Putamen (tissue), 1 donor: ENCODE measurements at regions not wholly inside any gene's neighbourhood (a gene's known extent, or its start where the extent isn't known, plus 50 kb on each side); places are given as distances from the start of the nearest gene placed in this dataset.

ENCODE experiments used
- DNase-seq: peaks from one replicate; pipeline ENCODE4 v3.0.0-alpha.2; 2016; ENCODE audit warnings: low spot score

- DNase-seq = no peak
Observed at GRCh38 chr5:165559645-165560044, 2054.2 kb downstream of the MAT2B start.

DNA sequence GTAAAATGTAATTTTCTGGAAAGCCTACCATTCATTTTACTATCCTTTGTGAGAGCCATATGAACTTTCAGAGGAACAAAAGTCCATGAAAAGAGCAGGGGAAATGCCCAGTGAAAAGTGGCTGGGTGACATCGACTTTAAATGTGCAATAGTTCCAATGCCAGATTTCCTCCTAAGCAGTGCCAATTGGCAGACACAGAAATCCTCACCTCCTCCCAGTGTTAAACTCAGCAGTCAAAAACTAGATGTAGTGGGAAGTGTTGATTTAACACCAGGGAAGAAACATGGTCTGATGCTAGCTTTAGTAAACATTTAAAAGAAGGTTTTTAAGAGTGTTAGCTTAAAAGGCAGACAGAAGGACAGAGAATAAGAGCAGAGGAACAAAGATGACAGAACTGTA is 2055.2 kb downstream of the MAT2B start:
- no peak for DNase-seq

DNA sequence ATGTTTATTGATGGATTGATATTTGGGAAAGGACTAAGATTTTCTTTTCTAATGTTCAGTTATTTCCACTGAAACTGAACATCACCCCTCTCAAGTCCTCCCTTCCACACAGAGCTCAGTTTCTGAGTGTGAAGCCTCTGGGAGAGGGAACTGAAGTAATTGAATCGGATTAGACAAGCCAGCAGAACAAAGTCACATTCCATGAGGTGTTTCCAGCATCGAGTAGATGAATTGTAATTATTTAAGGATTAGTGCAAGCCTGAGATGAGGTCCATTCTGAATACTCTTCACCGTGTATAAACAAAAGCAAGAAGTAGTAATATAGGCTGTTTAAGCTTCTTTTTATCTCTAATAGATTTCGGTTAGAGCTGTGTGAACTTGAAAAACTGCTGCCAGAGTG is 2060.5 kb downstream of the MAT2B start:
- no peak for DNase-seq

GRCh38 chr5:165569551-165569950 is 2064.1 kb downstream of the MAT2B start:
- DNase-seq = no peak

DNA sequence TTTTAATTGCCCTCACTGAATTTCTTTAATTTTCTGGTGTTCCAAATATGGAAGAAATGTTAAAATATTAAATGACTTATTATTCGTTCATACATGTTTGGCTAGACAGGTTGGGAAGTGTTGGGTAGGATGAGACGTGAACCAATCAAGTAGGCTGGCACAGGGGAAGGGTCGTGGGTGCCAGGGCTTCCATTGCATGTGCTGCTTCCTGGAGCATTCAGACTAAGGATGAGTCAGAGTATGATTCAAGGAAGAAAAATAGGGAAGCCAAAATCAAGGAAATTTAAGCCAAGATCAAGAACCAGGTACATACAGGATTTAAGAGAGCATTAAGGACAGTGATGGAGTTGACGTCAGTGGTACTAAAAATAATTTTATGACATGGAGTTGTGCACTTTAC is 2068.0 kb downstream of the MAT2B start:
- no peak for DNase-seq

DNA sequence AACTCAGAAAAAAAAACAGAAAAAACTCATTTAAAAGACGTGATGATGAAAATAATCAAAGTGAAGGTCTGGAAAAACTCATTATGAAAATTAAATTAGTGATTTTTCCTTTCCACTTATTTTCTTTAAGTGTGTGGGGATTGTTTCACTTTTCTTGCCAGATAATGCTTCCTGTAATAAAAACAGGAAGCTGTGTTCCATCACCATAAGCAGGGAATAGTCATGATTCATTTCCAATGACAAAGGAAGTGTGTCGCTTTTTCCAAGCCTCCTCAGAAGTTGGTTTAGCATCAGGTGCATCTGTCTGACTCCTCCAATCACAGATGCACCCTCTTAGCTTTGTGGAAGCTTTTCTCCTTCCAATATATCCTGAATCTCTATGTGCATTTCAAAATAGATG is 2068.7 kb downstream of the MAT2B start:
- DNase-seq = no peak

GRCh38 chr5:165576678-165577275 is 2071.4 kb downstream of the MAT2B start:
- DNase-seq = no peak

DNA sequence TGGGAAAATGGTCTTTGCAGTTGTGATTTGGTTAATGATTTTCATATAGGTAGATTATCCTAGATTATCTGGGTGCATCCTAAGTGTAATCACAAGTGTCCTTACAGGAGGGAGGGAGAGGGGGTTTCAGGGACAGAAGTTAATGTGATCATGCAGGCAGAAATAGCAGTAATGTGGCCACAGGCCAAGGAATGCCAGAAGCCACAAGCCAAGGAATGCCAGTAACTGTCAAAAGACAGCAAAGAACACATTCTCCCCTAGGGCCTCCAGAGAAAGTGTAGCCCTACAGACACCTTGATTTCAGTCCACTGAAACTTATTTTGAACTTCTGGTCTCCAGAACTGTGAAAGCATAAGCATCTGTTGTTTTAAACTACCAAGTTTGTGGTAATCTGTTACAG is 2074.5 kb downstream of the MAT2B start:
- no peak for DNase-seq

- no peak for DNase-seq
Observed at GRCh38 chr5:165594693-165595092, 2089.3 kb downstream of the MAT2B start.

DNA sequence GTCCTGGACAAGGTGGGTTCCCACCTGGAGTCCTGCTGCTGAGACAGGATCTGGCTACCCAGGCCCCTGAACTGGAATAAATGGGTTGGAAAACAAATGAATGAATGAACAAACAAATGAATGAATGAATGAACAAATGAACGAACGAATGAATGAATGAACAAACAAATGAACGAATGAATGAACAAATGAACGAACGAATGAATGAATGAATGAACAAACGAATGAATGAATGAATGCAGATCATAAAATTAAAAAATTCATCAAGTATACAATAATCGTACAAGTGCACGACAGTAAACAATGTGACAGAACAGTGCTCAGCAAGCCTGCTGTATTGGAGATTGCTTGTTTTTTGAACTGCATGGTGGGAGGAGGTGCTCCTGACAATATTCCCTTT is 2097.1 kb downstream of the MAT2B start:
- no peak for DNase-seq

DNA sequence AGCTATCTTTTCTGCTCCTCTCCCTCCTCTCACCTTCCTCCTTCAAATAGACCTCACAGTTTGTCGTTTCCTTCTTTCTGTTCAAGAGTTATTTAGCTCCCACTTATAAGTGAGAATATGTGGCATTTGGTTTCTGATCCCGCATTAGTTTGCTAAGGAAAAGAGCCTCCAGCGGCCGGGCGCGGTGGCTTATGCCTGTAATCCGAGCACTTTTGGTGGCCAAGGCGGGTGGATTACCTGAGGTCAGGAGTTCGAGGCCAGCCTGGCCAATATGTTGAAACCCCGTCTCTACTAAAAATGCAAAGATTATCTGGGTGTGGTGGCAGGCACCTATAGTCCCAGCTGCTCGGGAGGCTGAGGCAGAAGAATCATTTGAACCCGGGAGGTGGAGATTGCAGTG is 2101.6 kb downstream of the MAT2B start:
- no peak for DNase-seq

- DNase-seq = no peak
Observed at GRCh38 chr5:165609871-165610270, 2104.5 kb downstream of the MAT2B start.

- no peak for DNase-seq
Observed at GRCh38 chr5:165616490-165617405, 2111.3 kb downstream of the MAT2B start.

- DNase-seq = no peak
Observed at GRCh38 chr5:165617491-165617890, 2112.1 kb downstream of the MAT2B start.

GRCh38 chr5:165620394-165620793 is 2115.0 kb downstream of the MAT2B start:
- no peak for DNase-seq

DNA sequence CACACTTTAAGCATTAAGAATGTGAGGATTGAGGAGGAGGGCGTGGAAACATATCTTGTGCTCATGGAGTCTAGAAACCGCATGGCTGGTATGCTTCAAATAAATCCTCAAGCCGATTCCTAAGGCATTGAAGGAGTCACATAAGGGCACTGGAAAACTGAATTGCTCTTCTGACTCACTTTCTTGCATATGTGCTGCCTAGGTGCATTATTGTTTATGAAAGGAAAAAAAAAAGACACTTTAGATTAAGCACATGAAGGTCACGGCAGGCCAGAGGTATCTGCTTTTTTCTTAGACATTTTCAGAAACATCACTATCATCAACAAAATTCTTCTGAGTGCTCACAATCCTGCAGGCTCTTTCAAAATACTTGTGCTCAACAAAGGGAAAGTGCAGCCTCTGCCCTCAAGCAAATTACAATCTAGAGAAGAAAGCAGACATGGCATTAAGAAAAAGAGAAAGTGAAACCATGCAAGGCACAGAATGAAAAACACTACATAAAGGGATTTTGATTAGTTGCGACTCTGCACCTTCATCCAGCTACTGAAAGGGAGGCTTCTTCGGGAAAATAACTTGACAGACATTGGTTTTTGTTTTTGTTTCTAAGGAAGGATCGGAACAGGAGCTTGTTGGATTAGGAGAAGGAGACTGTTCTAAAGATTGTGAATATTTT is 2117.6 kb downstream of the MAT2B start:
- no peak for DNase-seq

DNA sequence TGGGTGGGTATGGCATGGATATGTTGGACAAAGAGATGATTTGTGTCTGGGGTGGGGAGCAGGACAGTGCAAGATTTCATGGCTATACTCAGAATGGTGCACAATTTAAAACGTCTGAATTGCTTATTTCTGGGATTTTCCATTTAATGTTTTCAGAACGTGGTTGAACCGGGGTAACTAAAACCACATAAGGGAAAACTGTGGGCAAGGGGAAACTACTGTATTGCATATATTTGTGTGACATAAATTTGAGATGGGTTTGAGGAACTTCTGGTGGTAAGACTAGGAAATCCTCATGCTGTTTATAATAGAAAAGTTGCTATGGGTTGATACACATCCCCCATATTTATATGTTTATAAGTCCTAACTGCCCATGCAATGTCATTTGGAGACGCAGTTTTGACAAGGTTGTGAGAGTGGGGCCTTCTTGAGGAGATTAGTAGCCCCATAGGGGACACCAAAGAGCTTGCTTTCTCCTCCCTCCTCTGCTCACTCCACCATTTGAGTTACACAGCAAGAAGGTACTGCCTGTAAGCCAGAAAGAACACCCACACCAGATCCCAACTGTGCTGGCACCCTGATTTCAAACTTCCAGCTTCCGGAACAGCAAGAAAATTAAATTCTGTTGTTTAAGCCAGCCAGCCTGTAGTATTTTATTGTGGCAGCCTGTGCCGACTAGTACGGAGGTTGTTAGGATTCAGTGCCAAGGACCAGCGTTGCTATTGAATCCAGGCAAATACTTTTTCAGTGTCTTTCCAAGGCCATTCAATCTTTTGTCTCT is 2118.9 kb downstream of the MAT2B start:
- DNase-seq = no peak

DNA sequence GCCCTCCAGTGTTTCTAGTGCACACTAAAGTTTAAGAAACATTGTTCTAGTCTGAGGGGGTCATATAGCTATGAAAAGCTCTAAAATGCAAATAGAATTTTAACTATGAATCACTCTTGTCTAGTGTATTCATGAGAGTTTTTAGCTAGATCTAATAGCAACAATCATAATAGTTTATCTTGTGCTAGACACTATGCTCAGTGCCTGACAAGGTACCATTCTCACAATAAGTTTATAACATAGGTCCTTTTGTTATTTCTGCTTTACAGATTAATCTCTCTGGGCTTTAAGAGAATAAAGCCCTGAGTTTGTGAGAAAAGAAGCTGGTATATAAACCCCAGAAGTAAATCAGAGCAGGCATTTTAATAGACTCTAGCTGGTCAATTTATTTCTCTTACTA is 2120.7 kb downstream of the MAT2B start:
- DNase-seq = no peak

DNA sequence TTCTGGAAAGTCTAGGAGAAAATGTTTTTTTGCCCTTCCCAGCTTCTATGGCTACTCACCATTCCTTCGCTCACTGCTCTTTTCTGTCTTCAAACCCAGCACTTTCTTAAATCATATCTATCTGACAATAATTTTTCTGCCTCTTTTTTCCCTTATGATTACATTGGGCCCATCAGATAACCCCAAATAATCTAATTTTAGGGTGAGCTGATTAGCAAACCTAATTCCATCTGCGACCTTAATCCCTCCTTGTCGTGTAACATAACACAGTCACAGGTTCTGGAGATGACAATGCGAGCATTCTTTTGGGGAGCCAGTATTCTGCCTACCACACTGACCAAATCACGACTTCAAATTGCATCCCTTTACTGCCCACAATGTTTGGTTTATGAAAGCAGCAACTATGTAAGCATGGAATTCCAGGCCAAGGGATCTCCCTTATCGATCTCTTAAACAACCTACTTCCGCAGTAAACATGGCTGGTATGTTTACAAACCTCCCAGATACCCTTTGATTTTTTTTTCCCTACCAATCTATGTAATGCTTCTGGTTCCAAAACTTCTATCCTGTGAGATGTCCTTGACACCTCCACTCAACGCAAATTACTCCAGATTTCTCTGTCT is 2122.2 kb downstream of the MAT2B start:
- no peak for DNase-seq

- peak; percentile 50 for DNase-seq
Observed at GRCh38 chr5:165630261-165630778, 2124.9 kb downstream of the MAT2B start.

- no peak for DNase-seq
Observed at GRCh38 chr5:165631235-165631634, 2125.8 kb downstream of the MAT2B start.

- peak; percentile 14 for DNase-seq
Observed at GRCh38 chr5:165642366-165642765, 2136.9 kb downstream of the MAT2B start.
